HG03139 (cell line): ENCODE measurements at regions not wholly inside any gene's neighbourhood (a gene's known extent, or its start where the extent isn't known, plus 50 kb on each side); places are given as distances from the start of the nearest gene placed in this dataset.
"Not testable (repeated sequence)": the region's sequence is repeated elsewhere in the genome, so short reads cannot be mapped to it uniquely, and the experiment has no call there.

Experiments used
- ATAC-seq: cut with Tn5 transposase; IDR thresholded peaks from one replicate; pipeline ENCODE4 v1.9.1; 2021; ENCODE audit not compliant: unreplicated experiment

- no peak for ATAC-seq
These were observed 195.0 kb downstream of the BTBD3 start for GRCh38 chr20:12112665-12113064.

DNA sequence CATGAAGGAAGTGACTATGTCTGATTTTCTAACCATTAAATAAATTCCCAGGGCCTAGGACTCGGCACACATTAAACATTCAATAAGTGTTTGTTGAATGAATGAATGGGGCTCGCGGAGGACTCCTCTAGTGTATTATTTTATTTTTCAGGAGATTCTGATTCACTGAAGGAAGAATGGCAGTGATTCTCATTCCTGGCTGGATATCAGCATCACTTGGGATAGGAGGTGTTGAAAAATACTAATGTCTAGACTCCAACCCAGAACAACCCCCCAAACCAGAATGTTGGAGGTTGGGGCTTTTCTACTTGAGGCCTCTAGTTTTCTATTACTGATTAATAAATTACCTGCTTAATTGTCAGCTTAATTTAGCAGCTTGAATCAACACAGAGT is 195.4 kb downstream of the BTBD3 start:
- no peak for ATAC-seq

DNA sequence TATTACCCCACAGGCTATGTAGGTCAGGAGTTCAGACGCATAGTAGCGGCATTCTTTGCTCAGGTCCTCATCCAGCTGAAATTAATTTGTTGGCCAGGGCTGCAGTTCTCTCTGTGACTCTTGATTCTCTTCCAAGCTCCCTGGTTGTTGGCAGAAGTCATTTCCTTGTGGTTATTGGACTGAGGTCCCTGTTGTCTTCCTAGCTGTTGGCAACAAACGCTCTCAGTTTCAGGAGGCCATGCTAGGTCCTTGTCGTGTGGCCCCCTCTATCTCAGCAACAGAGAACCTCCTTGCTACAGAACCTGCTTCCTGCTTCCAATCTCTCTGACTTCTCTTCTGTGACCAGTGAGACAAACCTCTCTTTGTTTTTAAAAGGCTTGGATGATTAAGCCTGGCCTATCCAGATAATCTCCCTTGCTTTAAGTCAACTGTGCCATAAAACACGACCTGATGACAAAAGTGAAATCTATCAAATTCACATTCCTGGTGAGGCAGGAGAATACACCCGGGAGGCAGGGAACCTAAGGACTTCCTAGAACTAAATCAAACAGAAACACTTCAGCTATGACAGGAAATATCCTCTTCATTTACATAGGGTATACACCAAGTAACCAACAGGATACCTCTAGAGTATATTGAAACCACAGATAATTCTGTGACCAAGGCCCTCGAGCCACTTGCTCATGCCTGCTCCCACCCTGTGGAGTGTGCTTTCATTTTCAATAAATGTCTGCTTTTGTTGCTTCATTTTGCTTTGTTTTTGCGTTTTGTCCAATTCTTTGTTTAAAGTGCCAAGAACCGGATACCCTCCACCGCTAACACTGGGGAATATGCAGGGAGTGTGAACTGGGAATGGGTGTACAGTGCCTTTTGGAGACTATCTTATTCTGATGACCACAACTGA is 196.0 kb downstream of the BTBD3 start:
- no peak for ATAC-seq

GRCh38 chr20:12129114-12129513 is 211.4 kb downstream of the BTBD3 start:
- ATAC-seq: not testable (repeated sequence)

DNA sequence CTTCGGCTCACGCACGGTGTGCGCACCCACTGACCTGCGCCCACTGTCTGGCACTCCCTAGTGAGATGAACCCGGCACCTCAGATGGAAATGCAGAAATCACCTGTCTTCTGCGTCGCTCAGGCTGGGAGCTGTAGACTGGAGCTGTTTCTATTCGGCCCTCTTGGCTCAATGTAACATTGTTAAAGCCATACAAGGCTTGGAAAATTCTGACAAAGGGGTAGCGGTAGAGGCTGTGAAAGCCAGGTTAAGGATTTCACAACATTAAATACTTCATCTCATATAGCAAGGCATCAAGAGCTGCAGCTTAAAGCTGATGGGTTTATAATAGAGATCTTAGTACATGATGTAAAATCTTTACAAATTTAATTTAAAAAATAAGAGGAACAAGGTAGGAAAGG is 211.8 kb downstream of the BTBD3 start:
- ATAC-seq: not testable (repeated sequence)

DNA sequence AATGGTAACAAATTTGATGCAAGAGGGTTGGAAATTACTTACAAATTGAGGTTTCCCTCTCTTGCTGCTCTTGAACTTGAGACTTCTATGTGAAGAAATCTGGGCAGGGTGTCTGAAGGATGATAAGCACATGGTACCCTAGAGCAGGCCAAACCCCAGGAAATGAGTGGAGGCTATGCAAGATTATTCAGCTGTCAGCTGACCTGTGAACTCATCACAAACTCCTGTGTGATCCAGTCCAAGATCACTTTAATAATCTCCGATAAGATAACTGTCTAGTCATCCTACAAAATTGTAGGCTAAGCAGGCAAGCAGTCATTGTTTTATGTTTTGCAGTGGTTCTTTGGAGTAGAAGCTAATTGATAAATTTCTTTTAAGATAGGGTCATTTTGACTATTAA is 213.1 kb downstream of the BTBD3 start:
- ATAC-seq: no peak

DNA sequence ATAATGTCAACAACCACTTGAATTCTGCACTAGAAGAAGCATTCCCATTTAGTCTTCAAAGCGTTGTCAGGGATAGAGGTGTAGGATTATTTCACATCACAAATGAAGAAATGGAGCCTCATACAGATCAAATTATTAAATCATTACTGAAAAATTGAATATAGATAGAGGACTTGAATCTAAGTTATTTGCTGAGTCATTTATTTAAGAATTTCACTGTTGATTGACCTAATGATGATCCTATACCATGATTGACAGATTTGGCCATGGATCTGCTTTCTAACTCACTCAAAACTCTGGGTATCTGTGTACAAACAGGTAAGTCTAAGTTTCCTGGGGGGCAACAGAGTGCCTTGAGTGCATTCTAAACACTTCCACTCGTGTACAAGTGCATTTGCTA is 215.9 kb downstream of the BTBD3 start:
- no peak for ATAC-seq

- not testable (repeated sequence) for ATAC-seq
These were observed 228.3 kb downstream of the BTBD3 start for GRCh38 chr20:12145951-12146350.

DNA sequence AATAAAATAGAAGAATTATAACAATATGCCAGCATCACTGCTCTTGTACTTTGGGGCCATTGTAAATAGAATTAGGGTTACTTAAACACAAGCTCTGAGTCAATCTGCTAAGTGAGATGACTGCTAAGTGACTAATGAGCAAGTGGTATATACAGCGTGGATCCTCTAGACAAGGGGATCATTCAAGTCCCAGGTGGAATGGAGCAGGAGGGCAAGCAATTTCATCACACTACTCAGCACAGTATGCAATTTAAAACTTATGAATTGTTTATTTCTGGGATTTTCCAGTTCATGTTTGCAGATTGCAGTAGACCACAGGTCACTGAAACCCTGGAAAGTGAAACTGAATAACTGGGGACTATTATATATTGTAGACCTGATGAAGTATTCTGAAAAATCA is 235.3 kb downstream of the BTBD3 start:
- ATAC-seq: no peak

DNA sequence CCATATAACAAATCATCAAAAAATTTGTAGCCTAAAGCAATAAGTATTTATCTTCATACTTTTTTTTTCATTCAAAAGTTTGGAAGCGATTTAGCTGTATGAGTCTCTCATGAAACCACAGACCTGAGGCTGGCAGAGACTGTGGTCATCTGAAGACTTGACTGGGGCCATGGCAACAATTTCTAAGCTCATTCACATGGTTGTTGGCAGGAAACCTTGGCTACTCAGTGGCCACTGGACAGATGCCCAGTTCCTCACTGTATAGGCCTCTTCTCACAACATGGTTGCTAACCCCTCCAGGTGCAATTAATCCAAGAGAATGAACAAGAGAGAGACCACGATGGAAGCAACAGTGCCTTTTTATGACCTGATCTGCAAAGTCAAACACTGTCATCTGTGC is 235.9 kb downstream of the BTBD3 start:
- ATAC-seq: no peak

DNA sequence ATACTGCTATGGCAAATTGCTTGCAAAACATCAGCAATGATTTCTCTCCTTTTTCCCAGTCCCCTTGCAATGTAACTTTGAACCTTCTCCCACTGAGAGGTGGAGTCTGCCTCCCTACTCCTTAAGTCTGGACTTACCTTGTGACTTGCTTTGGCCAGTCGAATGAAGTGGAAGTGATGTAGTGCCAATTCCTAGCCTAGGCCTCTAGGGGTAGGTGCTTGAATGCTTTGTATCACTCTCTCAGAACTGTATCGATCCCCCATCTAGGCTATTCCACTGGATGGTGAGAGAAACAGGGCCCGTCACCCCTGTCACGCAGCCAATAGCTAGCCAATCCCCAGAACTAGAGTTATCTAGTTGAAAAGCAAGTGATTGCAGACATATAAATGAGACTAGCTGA is 238.6 kb downstream of the BTBD3 start:
- ATAC-seq: no peak

GRCh38 chr20:12159261-12159660 is 241.6 kb downstream of the BTBD3 start:
- ATAC-seq: no peak

DNA sequence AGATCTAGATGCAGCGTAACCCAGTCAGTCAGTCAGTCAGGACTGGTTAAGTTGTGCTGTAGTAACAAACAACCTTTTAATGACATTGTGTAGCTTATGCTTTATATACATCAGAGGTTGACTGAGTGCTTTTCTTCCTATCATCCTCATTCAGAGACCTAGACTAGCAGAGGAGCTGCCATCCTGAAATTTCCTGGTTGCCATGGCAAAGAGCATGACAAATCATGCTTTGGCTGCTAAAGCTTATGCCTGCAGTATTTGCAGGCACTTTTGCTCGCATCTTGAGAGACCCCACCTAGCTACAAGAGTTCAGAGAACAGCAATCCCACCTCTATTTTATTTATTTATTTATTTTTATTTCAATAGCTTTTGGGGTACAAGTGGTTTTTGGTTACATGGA is 244.0 kb downstream of the BTBD3 start:
- ATAC-seq: no peak

GRCh38 chr20:12166053-12166717 is 248.5 kb downstream of the BTBD3 start:
- no peak for ATAC-seq

DNA sequence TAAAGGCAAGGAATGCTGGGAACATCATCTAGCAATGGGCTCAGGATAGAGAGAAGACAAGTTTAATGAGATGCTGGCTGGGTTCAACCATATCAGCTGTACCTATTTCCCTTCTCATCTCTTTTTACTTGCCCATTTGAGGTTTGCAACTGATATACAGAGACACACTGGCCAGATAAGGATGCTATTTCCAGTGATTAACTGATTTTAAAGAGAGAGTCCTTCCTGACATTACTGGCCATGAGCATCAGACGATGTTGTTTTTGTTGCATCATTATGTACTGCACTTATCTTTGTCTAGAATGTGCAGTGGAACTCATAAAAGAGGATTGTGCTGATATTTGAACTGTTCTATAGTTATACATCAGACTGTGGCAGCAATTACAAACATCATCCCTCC is 252.7 kb downstream of the BTBD3 start:
- ATAC-seq: no peak

GRCh38 chr20:12171923-12172524 is 254.3 kb downstream of the BTBD3 start:
- no peak for ATAC-seq

GRCh38 chr20:12173347-12174012 is 255.8 kb downstream of the BTBD3 start:
- ATAC-seq: no peak

- ATAC-seq: no peak
These were observed 257.8 kb downstream of the BTBD3 start for GRCh38 chr20:12175538-12175937.

- no peak for ATAC-seq
These were observed 260.1 kb downstream of the BTBD3 start for GRCh38 chr20:12177657-12178293.

DNA sequence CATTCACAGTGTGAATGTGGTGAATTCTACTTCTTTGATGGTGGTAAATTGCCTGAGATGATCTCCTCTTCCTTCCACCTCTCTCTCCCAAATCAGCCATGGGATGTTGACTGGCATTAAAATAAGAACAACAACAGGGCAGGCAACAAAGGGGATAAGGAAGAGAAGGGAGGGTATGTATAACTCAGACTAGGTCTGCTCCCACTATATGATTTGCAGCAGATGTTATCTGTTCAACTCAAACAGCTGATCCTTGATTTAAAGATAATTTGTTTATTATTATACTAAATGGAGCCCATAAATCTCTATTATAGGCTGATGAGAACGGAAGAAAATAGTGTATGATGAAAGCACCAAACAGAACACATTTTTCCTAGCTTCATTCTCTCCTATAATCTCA is 262.0 kb downstream of the BTBD3 start:
- ATAC-seq: no peak

GRCh38 chr20:12180107-12180661 is 262.5 kb downstream of the BTBD3 start:
- no peak for ATAC-seq
